H9 (cell line): ENCODE measurements at regions not wholly inside any gene's neighbourhood (a gene's known extent, or its start where the extent isn't known, plus 50 kb on each side); places are given as distances from the start of the nearest gene placed in this dataset.

Source experiments
- DNase-seq: peaks from one replicate; pipeline ENCODE4 v3.0.0-alpha.2; 2017
- H2AFZ ChIP-seq: one replicate; pipeline ENCODE4 v1.6.1; 2013; ENCODE audit warnings: mild to moderate bottlenecking, low read length, control low read depth, moderate library complexity
- H2AK5ac ChIP-seq: 2 replicates; pipeline ENCODE4 v1.6.1; 2013; ENCODE audit warnings: low read length, control low read depth, mixed read lengths; ENCODE audit not compliant: insufficient read length
- H2BK120ac ChIP-seq: one replicate; pipeline ENCODE4 v1.6.1; 2013; ENCODE audit warnings: low read depth, mild to moderate bottlenecking, low read length, control low read depth, inconsistent platforms; ENCODE audit not compliant: poor library complexity, severe bottlenecking
- H2BK12ac ChIP-seq: 2 replicates; pipeline ENCODE4 v1.6.1; 2013; ENCODE audit warnings: low read length, control low read depth, mixed read lengths, low read depth; ENCODE audit not compliant: insufficient read length
- H2BK15ac ChIP-seq: 2 replicates; pipeline ENCODE4 v1.6.1; 2013; ENCODE audit warnings: low read depth, low read length, control low read depth
- H2BK20ac ChIP-seq: one replicate; pipeline ENCODE4 v1.6.1; 2013; ENCODE audit warnings: low read depth, mild to moderate bottlenecking, low read length, control low read depth, inconsistent platforms; ENCODE audit not compliant: poor library complexity, severe bottlenecking
- H2BK5ac ChIP-seq: 2 replicates; pipeline ENCODE4 v1.6.1; 2013; ENCODE audit warnings: low read length, control low read depth, mixed read lengths; ENCODE audit not compliant: insufficient read length
- H3K14ac ChIP-seq: 2 replicates; pipeline ENCODE4 v1.6.1; 2013; ENCODE audit warnings: low read length, control low read depth; ENCODE audit not compliant: insufficient read depth
- H3K18ac ChIP-seq: 2 replicates; pipeline ENCODE4 v1.6.1; 2013; ENCODE audit warnings: low read depth, mild to moderate bottlenecking, mixed read lengths, low read length, control low read depth; ENCODE audit not compliant: insufficient read length
- H3K23ac ChIP-seq: 2 replicates; pipeline ENCODE4 v1.6.1; 2013; ENCODE audit warnings: low read length, control low read depth, mixed read lengths, low read depth; ENCODE audit not compliant: insufficient read length
- H3K23me2 ChIP-seq: 2 replicates; pipeline ENCODE4 v1.6.1; 2013; ENCODE audit warnings: low read depth, mild to moderate bottlenecking, mixed read lengths, low read length, control low read depth; ENCODE audit not compliant: insufficient read length, poor library complexity, severe bottlenecking
- H3K27ac ChIP-seq: 2 replicates; pipeline ENCODE4 v1.5.1; 2013; ENCODE audit warnings: low read length, control low read depth, mixed read lengths, low read depth; ENCODE audit not compliant: insufficient read length
- H3K27me3 ChIP-seq: 2 replicates; pipeline ENCODE4 v1.6.1; 2013; ENCODE audit warnings: low read length, control low read depth, inconsistent platforms; ENCODE audit not compliant: insufficient read depth
- H3K4ac ChIP-seq: 2 replicates; pipeline ENCODE4 v1.6.1; 2013; ENCODE audit warnings: low read depth, mild to moderate bottlenecking, control low read depth, inconsistent platforms, low read length, moderate library complexity
- H3K4me1 ChIP-seq: 2 replicates; pipeline ENCODE4 v1.6.1; 2013; ENCODE audit warnings: low read length, control low read depth, inconsistent platforms; ENCODE audit not compliant: insufficient read depth
- H3K4me2 ChIP-seq: 2 replicates; pipeline ENCODE4 v1.6.1; 2013; ENCODE audit warnings: low read length, control low read depth, mixed read lengths; ENCODE audit not compliant: insufficient read length, insufficient read depth
- H3K56ac ChIP-seq: 2 replicates; pipeline ENCODE4 v1.6.1; 2013; ENCODE audit warnings: low read depth, mild to moderate bottlenecking, mixed read lengths, low read length, control low read depth; ENCODE audit not compliant: insufficient read length
- H3K79me1 ChIP-seq: 2 replicates; pipeline ENCODE4 v1.6.1; 2013; ENCODE audit warnings: low read depth, mild to moderate bottlenecking, moderate library complexity, low read length, control low read depth, inconsistent platforms; ENCODE audit not compliant: insufficient read depth, poor library complexity, severe bottlenecking
- H3K79me2 ChIP-seq: 2 replicates; pipeline ENCODE4 v1.6.1; 2013; ENCODE audit warnings: low read length, control low read depth, inconsistent platforms; ENCODE audit not compliant: insufficient read depth
- H3K9ac ChIP-seq: 2 replicates; pipeline ENCODE4 v1.6.1; 2013; ENCODE audit warnings: low read length, control low read depth, mixed read lengths; ENCODE audit not compliant: insufficient read length; ENCODE audit errors: extremely low read depth
- H3K9me3 ChIP-seq: one replicate; pipeline ENCODE4 v1.6.1; 2013; ENCODE audit warnings: low read depth, low read length, inconsistent platforms; ENCODE audit not compliant: control insufficient read depth
- H3T11ph ChIP-seq: one replicate; pipeline ENCODE4 v1.6.1; 2013; ENCODE audit warnings: mild to moderate bottlenecking, low read length, control low read depth, inconsistent platforms
- H4K20me1 ChIP-seq: one replicate; pipeline ENCODE4 v1.6.1; 2013; ENCODE audit not compliant: control insufficient read depth, insufficient read length, insufficient read depth
- H4K5ac ChIP-seq: 2 replicates; pipeline ENCODE4 v1.6.1; 2013; ENCODE audit warnings: low read depth, mild to moderate bottlenecking, mixed read lengths, low read length, control low read depth; ENCODE audit not compliant: insufficient read length
- H4K8ac ChIP-seq: replicated peaks from 2 replicates; pipeline ENCODE4 v1.6.1; 2013; ENCODE audit warnings: low read length, control low read depth, mixed read lengths, low read depth; ENCODE audit not compliant: insufficient read length
- H4K91ac ChIP-seq: 2 replicates; pipeline ENCODE4 v1.6.1; 2013; ENCODE audit warnings: low read depth, mild to moderate bottlenecking, moderate library complexity, mixed read lengths, low read length, control low read depth; ENCODE audit not compliant: insufficient read length
- H3K27ac Mint-ChIP-seq, 3 experiments: 2 replicates in 2 of 3; 3 replicates in 1 of 3; pipeline ENCODE4 v1.8.0; 2020 to 2021; ENCODE audit warnings: mixed read lengths in 3 of 3, mild to moderate bottlenecking in 1 of 3, moderate library complexity in 1 of 3
- H3K27me3 Mint-ChIP-seq: 2 replicates; pipeline ENCODE4 v1.8.0; 2021; ENCODE audit warnings: low read depth, mild to moderate bottlenecking, moderate library complexity, mixed read lengths
- H3K36me3 Mint-ChIP-seq, 3 experiments: 2 replicates in 2 of 3; 3 replicates in 1 of 3; pipeline ENCODE4 v1.8.0; 2020 to 2021; ENCODE audit warnings: low read depth in 3 of 3, mixed read lengths in 3 of 3; ENCODE audit not compliant: insufficient read depth in 1 of 3
- H3K4me1 Mint-ChIP-seq, 2 experiments: 2 replicates each; pipeline ENCODE4 v1.8.0; 2020; ENCODE audit warnings: mixed read lengths in 2 of 2
- H3K4me3 Mint-ChIP-seq, 2 experiments: 2 replicates in 1 of 2; 3 replicates in 1 of 2; pipeline ENCODE4 v1.8.0; 2020 to 2021; ENCODE audit warnings: mild to moderate bottlenecking in 2 of 2, mixed read lengths in 2 of 2, moderate library complexity in 1 of 2
- H3K9me3 Mint-ChIP-seq, 2 experiments: 2 replicates in 1 of 2; 3 replicates in 1 of 2; pipeline ENCODE4 v1.8.0; 2020; ENCODE audit warnings: mild to moderate bottlenecking in 2 of 2, mixed read lengths in 2 of 2, moderate library complexity in 1 of 2
- CTCF ChIP-seq: fragments of 200-600 bp; sonication (generic); conservative IDR thresholded peaks from 3 replicates; pipeline ENCODE4 v1.8.0; 2021; ENCODE audit warnings: antibody characterized with exemption, mild to moderate bottlenecking
- WGBS: extraction: QIAGEN DNeasy Blood & Tissue Kit; methylation state at CpG from one replicate; pipeline ENCODE4 v1.1.7; 2013; ENCODE audit warnings: missing lambda C conversion rate, low lambda C conversion rate, mixed read lengths; ENCODE audit not compliant: insufficient read length; ENCODE audit errors: extremely low coverage; 5-methylcytosine and 5-hydroxymethylcytosine counted together

DNA sequence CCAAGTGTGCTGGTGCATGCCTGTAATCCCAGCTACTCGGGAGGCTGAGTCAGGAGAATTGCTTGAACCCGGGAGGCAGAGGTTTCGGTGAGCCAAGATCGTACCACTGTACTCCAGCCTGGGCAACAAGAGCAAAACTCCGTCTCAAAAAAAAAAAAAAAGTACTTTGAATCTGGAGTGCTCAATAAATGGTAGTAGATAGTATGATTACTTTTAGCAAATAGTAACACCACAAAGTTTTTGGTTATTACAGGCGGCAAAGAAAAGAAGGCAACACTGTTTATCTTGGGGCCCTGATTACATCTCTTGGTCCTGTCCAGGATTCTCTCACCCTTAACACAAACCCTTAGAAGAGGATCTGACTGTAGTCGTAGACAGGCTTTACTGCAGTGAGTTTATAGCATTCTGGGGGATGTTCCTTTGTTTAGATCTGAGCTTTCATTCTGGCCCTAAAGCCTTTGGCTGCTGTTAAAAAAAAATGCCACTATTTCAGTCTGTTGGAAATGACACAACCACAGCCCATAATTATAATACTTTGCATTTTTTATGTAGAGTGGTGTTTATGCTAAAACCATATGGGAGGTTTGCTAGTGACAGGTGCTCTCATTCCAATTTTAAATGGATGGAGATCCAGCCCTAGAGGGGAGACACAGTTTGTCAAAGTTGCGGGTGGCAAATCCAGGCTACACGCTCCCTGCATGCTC lies 79.7 kb upstream of the SLC2A1 start:
- Histone ChIP-seq H3K27ac (no peak overlapping the region), H2BK15ac (no peak overlapping the region), H4K91ac (no peak overlapping the region), H2BK120ac (no peak overlapping the region), H3K23ac (no peak overlapping the region), H2AK5ac (no peak overlapping the region), H3K56ac (no peak overlapping the region), H3K4me2 (no peak overlapping the region), H2BK20ac (no peak overlapping the region), H2BK12ac (no peak overlapping the region), H3K9ac (no peak overlapping the region), H3K79me1 (no peaks in the 10 kb centered on the region), H3K9me3 (no peaks in the 10 kb centered on the region), H2AFZ (no peak overlapping the region), H3T11ph (no peak overlapping the region), H3K18ac (no peak overlapping the region), H3K14ac (no peak overlapping the region), H4K5ac (no peak overlapping the region), H4K20me1 (no peaks in the 10 kb centered on the region), H3K4ac (no peak overlapping the region), H3K4me1 (no peaks in the 10 kb centered on the region), H3K79me2 (no peaks in the 10 kb centered on the region), H2BK5ac (no peak overlapping the region), H4K8ac (no peak overlapping the region), H3K23me2 (no peaks in the 10 kb centered on the region), H3K27me3 (peaks cover 2% of the 10 kb centered on the region; the same call in 1 of the 2 replicates)
- H3K4me3 Mint-ChIP-seq: no peak overlapping the region
- peaks cover 20 to 33% of the 10 kb centered on the region in 2 experiments for H3K4me1 Mint-ChIP-seq
- no peak overlapping the region; a peak in 1 of 7 replicates for H3K27ac Mint-ChIP-seq
- no CpG with 5 or more reads among the region's 9 CpGs for WGBS
- H3K9me3 Mint-ChIP-seq: no peaks in the 10 kb centered on the region; a peak in 1 of 5 replicates
- H3K36me3 Mint-ChIP-seq: no peaks in the 10 kb centered on the region
- H3K27me3 Mint-ChIP-seq: no peaks in the 10 kb centered on the region; the same call in 1 of the 2 replicates
- TF ChIP-seq CTCF: no peak
- DNase-seq: no peak
